ENCODE measurements at regions not wholly inside any gene's neighbourhood (a gene's known extent, or its start where the extent isn't known, plus 50 kb on each side); places are given as distances from the start of the nearest gene placed in this dataset.

DNA sequence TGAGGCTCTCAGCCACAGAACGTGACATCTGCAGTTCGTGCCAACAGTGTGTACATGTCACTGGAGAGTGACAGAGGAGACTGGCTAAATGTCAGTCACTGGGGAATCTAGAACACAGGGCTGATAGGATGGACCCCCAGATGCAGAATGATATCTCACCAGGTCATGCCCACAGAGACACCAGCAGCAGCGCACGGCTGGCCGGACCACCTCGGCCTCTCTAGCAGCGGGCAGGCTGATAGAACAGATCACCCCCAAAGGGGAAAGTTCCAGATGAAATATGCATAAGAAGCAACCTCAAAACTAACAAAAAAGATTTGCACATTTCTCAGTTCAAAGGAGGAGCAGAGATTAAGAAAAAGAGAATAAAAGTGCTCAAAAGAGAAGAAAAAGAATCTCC, 266.5 kb downstream of the SEC23A start:
- TF ChIP-seq, protein P1, sequence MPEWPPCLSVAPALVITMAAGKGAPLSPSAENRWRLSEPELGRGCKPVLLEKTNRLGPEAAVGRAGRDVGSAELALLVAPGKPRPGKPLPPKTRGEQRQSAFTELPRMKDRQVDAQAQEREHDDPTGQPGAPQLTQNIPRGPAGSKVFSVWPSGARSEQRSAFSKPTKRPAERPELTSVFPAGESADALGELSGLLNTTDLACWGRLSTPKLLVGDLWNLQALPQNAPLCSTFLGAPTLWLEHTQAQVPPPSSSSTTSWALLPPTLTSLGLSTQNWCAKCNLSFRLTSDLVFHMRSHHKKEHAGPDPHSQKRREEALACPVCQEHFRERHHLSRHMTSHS (tag by site-specific recombination; IDR thresholded peaks at IDR 0.05), result no peak
- TF ChIP-seq ZNF350 (tag by site-specific recombination; IDR thresholded peaks at IDR 0.05), result no peak
- TF ChIP-seq MZF1 (tag by site-specific recombination; IDR thresholded peaks at IDR 0.05; ENCODE audit: borderline replicate concordance), result no peak
- no peak for TF ChIP-seq SP2 (tag by site-specific recombination; IDR thresholded peaks at IDR 0.05)
- TF ChIP-seq PRDM1 (tag by site-specific recombination; IDR thresholded peaks at IDR 0.05), result no peak
- TF ChIP-seq, protein P2, sequence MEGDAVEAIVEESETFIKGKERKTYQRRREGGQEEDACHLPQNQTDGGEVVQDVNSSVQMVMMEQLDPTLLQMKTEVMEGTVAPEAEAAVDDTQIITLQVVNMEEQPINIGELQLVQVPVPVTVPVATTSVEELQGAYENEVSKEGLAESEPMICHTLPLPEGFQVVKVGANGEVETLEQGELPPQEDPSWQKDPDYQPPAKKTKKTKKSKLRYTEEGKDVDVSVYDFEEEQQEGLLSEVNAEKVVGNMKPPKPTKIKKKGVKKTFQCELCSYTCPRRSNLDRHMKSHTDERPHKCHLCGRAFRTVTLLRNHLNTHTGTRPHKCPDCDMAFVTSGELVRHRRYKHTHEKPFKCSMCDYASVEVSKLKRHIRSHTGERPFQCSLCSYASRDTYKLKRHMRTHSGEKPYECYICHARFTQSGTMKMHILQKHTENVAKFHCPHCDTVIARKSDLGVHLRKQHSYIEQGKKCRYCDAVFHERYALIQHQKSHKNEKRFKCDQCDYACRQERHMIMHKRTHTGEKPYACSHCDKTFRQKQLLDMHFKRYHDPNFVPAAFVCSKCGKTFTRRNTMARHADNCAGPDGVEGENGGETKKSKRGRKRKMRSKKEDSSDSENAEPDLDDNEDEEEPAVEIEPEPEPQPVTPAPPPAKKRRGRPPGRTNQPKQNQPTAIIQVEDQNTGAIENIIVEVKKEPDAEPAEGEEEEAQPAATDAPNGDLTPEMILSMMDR (tag by site-specific recombination; IDR thresholded peaks at IDR 0.05), result no peak
- no peak for TF ChIP-seq ZNF76 (tag by site-specific recombination; IDR thresholded peaks at IDR 0.05; ENCODE audit: borderline replicate concordance, low read depth)
- TF ChIP-seq ZNF660 (tag by site-specific recombination; IDR thresholded peaks at IDR 0.05), result no peak
- TF ChIP-seq ZNF274 (IDR thresholded peaks at IDR 0.05; ENCODE audit: low read length), result no peak
- TF ChIP-seq ZNF274 (tag by site-specific recombination; IDR thresholded peaks at IDR 0.05; ENCODE audit: borderline replicate concordance), result no peak

Measured in HEK293 (cell line).